CD4-positive, CD25-positive, alpha-beta regulatory T cell (primary cell): ENCODE measurements at regions not wholly inside any gene's neighbourhood (a gene's known extent, or its start where the extent isn't known, plus 50 kb on each side); places are given as distances from the start of the nearest gene placed in this dataset.

Experiments
- ATAC-seq, 2 donors: fragments of 150-1000 bp; cut with Tn5 transposase; one replicate each; pipeline ENCODE4 v1.10.0; 2021; ENCODE audit warnings: low read depth in 2 of 2, moderate number of reproducible peaks in 2 of 2, moderate library complexity in 1 of 2
- DNase-seq, 3 donors: peaks; one replicate each; pipeline versions ENCODE4 v3.0.0 to v3.0.0-alpha.2; 2012 to 2022; ENCODE audit warnings: mixed read lengths in 1 of 3
- H3K27ac ChIP-seq: one replicate; pipeline ENCODE4 v1.7.0; 2013; ENCODE audit warnings: mild to moderate bottlenecking, low read length; ENCODE audit not compliant: insufficient read depth, poor library complexity, severe bottlenecking
- H3K27me3 ChIP-seq: one replicate; pipeline ENCODE4 v1.7.0; 2013; ENCODE audit warnings: low read length; ENCODE audit not compliant: control insufficient read depth, insufficient read depth
- H3K36me3 ChIP-seq: one replicate; pipeline ENCODE4 v1.7.0; 2013; ENCODE audit warnings: mild to moderate bottlenecking, low read length, moderate library complexity; ENCODE audit not compliant: control insufficient read depth, insufficient read depth
- H3K4me1 ChIP-seq: 2 replicates; pipeline ENCODE4 v1.7.0; 2013; ENCODE audit warnings: mild to moderate bottlenecking, low read length; ENCODE audit not compliant: insufficient read depth, control insufficient read depth, poor library complexity, severe bottlenecking
- H3K4me3 ChIP-seq: one replicate; pipeline ENCODE4 v1.7.0; 2013; ENCODE audit warnings: low read depth, mild to moderate bottlenecking, low read length, moderate library complexity
- H3K9me3 ChIP-seq, 2 experiments: 1 replicate in 1 of 2; 2 replicates in 1 of 2; pipeline ENCODE4 v1.7.0; 2013; ENCODE audit warnings: low read length in 2 of 2, mild to moderate bottlenecking in 1 of 2, moderate library complexity in 1 of 2; ENCODE audit not compliant: control insufficient read depth in 2 of 2
- H3K27ac Mint-ChIP-seq, 3 donors: one replicate each; pipeline ENCODE4 v1.8.0; 2020 to 2022; ENCODE audit warnings: mild to moderate bottlenecking in 3 of 3, mixed read lengths in 3 of 3, moderate library complexity in 2 of 3
- H3K27me3 Mint-ChIP-seq: one replicate; pipeline ENCODE4 v1.8.0; 2022; ENCODE audit warnings: mild to moderate bottlenecking, mixed read lengths
- H3K36me3 Mint-ChIP-seq: one replicate; pipeline ENCODE4 v1.8.0; 2020; ENCODE audit warnings: mixed read lengths
- H3K4me1 Mint-ChIP-seq, 4 donors: one replicate each; pipeline ENCODE4 v1.8.0; 2020 to 2022; ENCODE audit warnings: mixed read lengths in 4 of 4, mild to moderate bottlenecking in 1 of 4
- H3K4me3 Mint-ChIP-seq, 4 donors: one replicate each; pipeline ENCODE4 v1.8.0; 2020 to 2022; ENCODE audit warnings: mild to moderate bottlenecking in 4 of 4, mixed read lengths in 4 of 4, moderate library complexity in 3 of 4
- H3K9me3 Mint-ChIP-seq, 7 donors: one replicate each; pipeline ENCODE4 v1.8.0; 2020 to 2022; ENCODE audit warnings: mixed read lengths in 7 of 7, mild to moderate bottlenecking in 3 of 7, moderate library complexity in 2 of 7

DNA sequence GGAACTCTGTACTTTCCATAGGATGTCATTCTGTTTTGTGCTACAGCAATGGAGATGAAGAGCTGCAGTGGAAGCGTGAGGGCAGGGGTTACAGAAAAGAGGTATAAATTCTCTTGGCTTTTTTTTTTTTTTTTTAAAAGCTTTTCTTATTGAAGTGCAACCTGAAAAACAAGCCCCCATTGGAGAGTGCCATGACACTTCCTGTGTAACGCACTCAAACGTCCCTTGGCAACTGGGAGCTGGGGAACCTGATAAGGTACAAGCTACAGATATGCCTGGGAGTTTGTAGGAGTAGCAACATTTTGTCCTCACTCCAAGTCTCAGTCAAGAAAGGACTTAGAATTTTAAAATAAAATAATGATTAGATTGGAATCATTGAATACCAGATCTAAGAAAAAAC lies 512.1 kb downstream of the RPS24 start:
- Histone ChIP-seq H3K36me3 (no peaks in the 10 kb centered on the region), H3K4me3 (no peak overlapping the region), H3K27me3 (peaks cover 4% of the 10 kb centered on the region), H3K27ac (no peak overlapping the region), H3K4me1 (no peaks in the 10 kb centered on the region), H3K9me3 (no peaks in the 10 kb centered on the region)
- H3K4me1 Mint-ChIP-seq: peaks cover 0 to 15% (median 6%) of the 10 kb centered on the region in 4 donors
- no peak overlapping the region for H3K27ac Mint-ChIP-seq
- peaks cover 15% of the 10 kb centered on the region for H3K27me3 Mint-ChIP-seq
- no peak for ATAC-seq
- peaks cover 0 to 1% (median 0%) of the 10 kb centered on the region in 7 donors for H3K9me3 Mint-ChIP-seq
- H3K4me3 Mint-ChIP-seq: no peak overlapping the region
- no peak for DNase-seq
- no peaks in the 10 kb centered on the region for H3K36me3 Mint-ChIP-seq

DNA sequence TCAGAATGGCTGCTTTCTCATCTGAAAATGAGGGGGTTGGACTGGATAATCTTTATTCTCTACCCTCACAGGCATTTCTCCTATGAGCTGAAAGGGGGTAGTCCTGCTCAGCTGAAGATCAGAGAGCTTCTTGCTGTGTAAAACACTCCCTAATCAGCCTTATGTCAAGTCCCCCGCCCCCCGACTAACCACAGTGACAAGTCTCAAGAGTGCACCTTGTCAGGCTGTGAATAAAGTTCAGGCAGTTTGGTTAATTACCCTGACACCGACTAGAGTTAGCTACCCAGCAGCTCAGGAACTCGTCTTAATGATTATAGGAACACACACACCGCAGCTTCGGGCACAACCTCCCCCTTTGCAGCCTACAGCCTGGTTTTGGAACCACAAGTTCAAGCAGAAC lies 513.7 kb downstream of the RPS24 start:
- no peak overlapping the region for H3K4me3 ChIP-seq

DNA sequence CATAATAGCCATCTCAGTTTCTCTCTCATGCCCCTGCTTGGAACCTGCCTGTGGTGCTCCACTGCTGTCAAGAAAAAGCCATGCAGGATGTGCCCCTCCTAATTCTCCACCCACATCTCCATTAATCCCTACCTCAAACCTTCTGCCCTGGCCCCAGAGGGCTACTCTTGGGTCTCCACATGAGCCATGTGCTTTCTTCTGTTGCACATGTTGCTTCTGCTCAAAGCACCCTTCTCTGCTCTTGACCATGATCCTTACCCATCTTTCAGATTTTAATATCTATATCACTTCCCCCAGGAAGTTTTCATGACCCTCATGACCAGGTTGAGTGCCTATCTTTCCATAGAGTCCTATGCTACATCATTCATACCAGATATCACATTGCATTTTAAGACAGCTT lies 514.2 kb downstream of the RPS24 start:
- ATAC-seq: no peak
- Histone ChIP-seq H3K4me3 (no peak overlapping the region), H3K4me1 (no peaks in the 10 kb centered on the region), H3K27me3 (peaks cover 4% of the 10 kb centered on the region), H3K36me3 (no peaks in the 10 kb centered on the region), H3K27ac (no peak overlapping the region), H3K9me3 (no peaks in the 10 kb centered on the region)
- H3K36me3 Mint-ChIP-seq: no peaks in the 10 kb centered on the region
- DNase-seq: no peak
- no peak overlapping the region for H3K4me3 Mint-ChIP-seq
- H3K27ac Mint-ChIP-seq: peak overlapping the region in 1 of 3 donors; percentile 93
- H3K4me1 Mint-ChIP-seq: no peaks in the 10 kb centered on the region
- H3K9me3 Mint-ChIP-seq: peaks cover 0 to 4% (median 0%) of the 10 kb centered on the region in 7 donors
- H3K27me3 Mint-ChIP-seq: peaks cover 23% of the 10 kb centered on the region

More for the DNA sequence above, 513.7 kb downstream of the RPS24 start:
- H3K27me3 Mint-ChIP-seq: peaks cover 23% of the 10 kb centered on the region
- Histone ChIP-seq H3K36me3 (no peaks in the 10 kb centered on the region), H3K4me1 (no peaks in the 10 kb centered on the region), H3K27ac (no peak overlapping the region), H3K27me3 (peaks cover 4% of the 10 kb centered on the region), H3K9me3 (no peaks in the 10 kb centered on the region)
- no peak for ATAC-seq
- H3K4me3 Mint-ChIP-seq: no peak overlapping the region
- H3K36me3 Mint-ChIP-seq: no peaks in the 10 kb centered on the region
- DNase-seq: no peak
- peaks cover 0 to 1% (median 0%) of the 10 kb centered on the region in 7 donors for H3K9me3 Mint-ChIP-seq
- H3K4me1 Mint-ChIP-seq: peaks cover 0 to 4% (median under 1%) of the 10 kb centered on the region in 4 donors
- no peak overlapping the region for H3K27ac Mint-ChIP-seq

DNA sequence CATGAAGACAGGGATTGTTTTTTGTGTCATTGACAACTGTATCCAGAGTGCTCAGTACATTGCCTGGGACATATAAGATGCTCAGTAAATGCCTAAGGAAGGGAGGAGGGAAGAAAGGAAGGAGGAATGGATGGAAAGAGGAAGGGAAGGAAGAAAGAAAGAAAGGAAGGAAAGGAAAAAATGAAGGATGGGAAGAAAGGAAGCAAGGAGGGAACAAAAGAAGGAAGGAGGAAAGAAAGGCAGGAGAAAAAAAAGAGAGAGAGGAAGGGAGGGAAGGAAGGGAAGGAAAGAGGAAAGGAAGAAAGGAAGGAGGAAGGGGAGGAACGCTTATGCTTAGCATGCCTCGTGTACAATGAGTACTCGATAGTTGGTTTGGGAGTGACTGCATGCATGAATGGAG lies 514.7 kb downstream of the RPS24 start:
- no peaks in the 10 kb centered on the region for H3K36me3 Mint-ChIP-seq
- Histone ChIP-seq H3K4me1 (no peaks in the 10 kb centered on the region), H3K27ac (no peak overlapping the region), H3K36me3 (no peaks in the 10 kb centered on the region), H3K27me3 (peaks cover 4% of the 10 kb centered on the region), H3K4me3 (no peak overlapping the region), H3K9me3 (no peaks in the 10 kb centered on the region)
- ATAC-seq (no peak), DNase-seq (no peak)
- H3K27me3 Mint-ChIP-seq: peaks cover 23% of the 10 kb centered on the region
- no peak overlapping the region for H3K27ac Mint-ChIP-seq
- no peak overlapping the region for H3K4me3 Mint-ChIP-seq
- H3K4me1 Mint-ChIP-seq: no peaks in the 10 kb centered on the region
- peaks cover 0 to 4% (median 0%) of the 10 kb centered on the region in 7 donors for H3K9me3 Mint-ChIP-seq

DNA sequence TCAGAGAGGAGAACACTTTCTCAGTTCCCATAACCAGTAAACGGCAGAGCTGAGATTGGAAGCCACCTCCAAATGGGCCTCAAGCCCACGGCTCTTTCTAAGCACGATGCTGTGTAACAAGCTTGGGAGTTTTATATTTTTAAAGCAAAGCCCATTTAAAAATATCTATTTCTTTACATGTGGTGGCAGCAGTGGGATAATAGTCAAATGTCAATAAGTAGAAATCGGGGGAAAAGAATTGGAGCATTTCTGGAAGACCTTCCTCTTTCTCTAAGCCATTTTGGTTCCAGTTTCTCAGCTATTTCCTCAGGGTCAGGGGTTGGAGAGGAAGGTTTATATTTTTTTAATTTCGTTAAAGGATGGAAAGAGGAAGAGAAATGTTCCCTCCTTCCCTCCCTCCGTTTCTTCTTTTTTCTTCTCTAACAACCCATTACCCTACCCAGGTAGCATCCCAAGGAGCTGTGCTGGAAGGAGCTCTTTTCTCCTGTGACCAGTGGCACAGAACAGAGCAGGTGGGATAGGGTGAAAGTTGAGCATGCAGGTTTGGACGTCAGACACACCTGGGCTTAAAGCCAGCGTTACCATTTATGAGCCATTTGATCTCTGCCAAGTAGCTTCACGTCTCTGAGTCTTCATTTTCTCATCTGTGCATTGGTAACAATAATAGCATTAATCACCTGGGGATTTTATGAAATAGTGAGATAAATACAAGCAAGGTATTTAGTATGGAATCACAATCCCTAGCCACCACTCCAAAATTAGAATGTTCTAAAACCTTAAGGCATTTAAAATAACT lies 515.7 kb downstream of the RPS24 start:
- Mint-ChIP-seq H3K9me3 (peaks cover 0 to 7% (median 0%) of the 10 kb centered on the region in 7 donors), H3K36me3 (no peaks in the 10 kb centered on the region), H3K27me3 (peaks cover 23% of the 10 kb centered on the region), H3K4me3 (no peak overlapping the region), H3K4me1 (no peaks in the 10 kb centered on the region), H3K27ac (no peak overlapping the region)
- Histone ChIP-seq H3K27ac (no peak overlapping the region), H3K36me3 (no peaks in the 10 kb centered on the region), H3K4me3 (no peak overlapping the region), H3K27me3 (peaks cover 4% of the 10 kb centered on the region), H3K4me1 (no peaks in the 10 kb centered on the region), H3K9me3 (no peaks in the 10 kb centered on the region)
- no peak for DNase-seq
- no peak for ATAC-seq

DNA sequence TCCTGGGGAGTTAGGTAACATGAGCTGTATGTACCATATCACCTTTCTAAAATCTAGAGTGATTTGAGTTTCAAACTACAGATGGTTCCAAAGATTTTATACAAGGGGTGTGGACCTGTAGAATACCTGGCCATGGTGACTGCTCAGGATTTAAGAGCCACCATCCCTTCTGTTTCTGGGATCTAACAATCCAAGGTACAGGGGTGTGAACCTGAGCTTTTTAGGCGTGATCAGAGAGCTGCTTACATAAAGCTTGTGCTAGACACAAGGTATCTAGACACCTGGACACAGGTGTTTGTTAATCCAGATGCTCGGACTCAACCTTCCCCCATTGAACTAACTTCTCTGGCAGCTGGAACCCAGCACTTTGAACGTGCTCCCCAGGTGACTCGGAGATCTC lies 516.4 kb downstream of the RPS24 start:
- Histone ChIP-seq H3K36me3 (no peaks in the 10 kb centered on the region), H3K27ac (no peak overlapping the region), H3K27me3 (peaks cover 4% of the 10 kb centered on the region), H3K9me3 (no peaks in the 10 kb centered on the region), H3K4me1 (no peaks in the 10 kb centered on the region), H3K4me3 (no peak overlapping the region)
- Mint-ChIP-seq H3K4me1 (no peaks in the 10 kb centered on the region), H3K27ac (no peak overlapping the region), H3K9me3 (peaks cover 0 to 12% (median 1%) of the 10 kb centered on the region in 7 donors), H3K36me3 (no peaks in the 10 kb centered on the region), H3K27me3 (peaks cover 27% of the 10 kb centered on the region), H3K4me3 (no peak overlapping the region)
- DNase-seq (no peak), ATAC-seq (no peak)

DNA sequence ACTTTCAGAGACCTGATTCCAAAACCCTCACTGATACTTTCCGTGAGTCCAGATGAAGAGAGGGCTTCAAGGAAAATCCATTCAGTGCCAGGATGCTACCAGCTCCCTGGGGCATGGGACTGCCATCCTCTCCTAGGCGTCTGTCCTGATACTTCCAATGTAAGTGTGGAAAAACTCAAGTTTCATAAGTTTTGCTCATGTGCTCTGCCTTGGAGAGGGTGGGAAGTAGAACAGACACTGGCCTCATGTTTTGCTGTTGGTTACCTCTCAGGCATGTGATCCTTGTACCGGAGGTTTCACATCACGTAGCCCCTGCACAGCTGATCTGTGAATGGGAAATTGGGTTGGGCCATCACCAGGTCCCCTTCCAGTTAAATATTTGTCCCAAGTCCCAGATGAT lies 517.1 kb downstream of the RPS24 start:
- H3K36me3 Mint-ChIP-seq: no peaks in the 10 kb centered on the region

More for the DNA sequence above, 517.1 kb downstream of the RPS24 start:
- H3K27me3 ChIP-seq: peaks cover 4% of the 10 kb centered on the region
- Mint-ChIP-seq H3K27ac (no peak overlapping the region), H3K4me3 (no peak overlapping the region), H3K9me3 (peaks cover 0 to 12% (median 1%) of the 10 kb centered on the region in 7 donors), H3K4me1 (no peaks in the 10 kb centered on the region), H3K27me3 (peaks cover 27% of the 10 kb centered on the region)
- DNase-seq (no peak), ATAC-seq (no peak)
- H3K4me3 ChIP-seq: no peak overlapping the region
- H3K9me3 ChIP-seq: no peaks in the 10 kb centered on the region
- no peaks in the 10 kb centered on the region for H3K36me3 ChIP-seq
- no peak overlapping the region for H3K27ac ChIP-seq
- no peaks in the 10 kb centered on the region for H3K4me1 ChIP-seq
